GM12891 (cell line): ENCODE measurements at regions not wholly inside any gene's neighbourhood (a gene's known extent, or its start where the extent isn't known, plus 50 kb on each side); places are given as distances from the start of the nearest gene placed in this dataset.
"Not testable (repeated sequence)": the region's sequence is repeated elsewhere in the genome, so short reads cannot be mapped to it uniquely, and the experiment has no call there.

Experiments used
- DNase-seq: peaks from one replicate; pipeline ENCODE4 v3.0.0; 2011; ENCODE audit warnings: low spot score; ENCODE audit not compliant: insufficient read length
- FAIRE-seq: peaks from 2 replicates; lab custom pipeline; 2011; peaks lifted over from hg19 to GRCh38; lab: Jason Lieb, UNC
- PAX5 ChIP-seq: IDR thresholded peaks from 2 replicates; pipeline ENCODE4 v1.6.1; 2011; ENCODE audit warnings: low read length, moderate library complexity, mild to moderate bottlenecking; ENCODE audit not compliant: insufficient read depth, severe bottlenecking
- POLR2A ChIP-seq: IDR thresholded peaks from 2 replicates; pipeline ENCODE4 v1.6.1; 2011; ENCODE audit warnings: low read depth, low read length, control low read depth
- POLR2AphosphoS5 ChIP-seq: IDR thresholded peaks from 2 replicates; pipeline ENCODE4 v1.6.1; 2011; ENCODE audit warnings: low read depth, low read length, control low read depth
- POU2F2 ChIP-seq: IDR thresholded peaks from 2 replicates; pipeline ENCODE4 v1.6.1; 2011; ENCODE audit warnings: low read depth, mild to moderate bottlenecking, control low read depth, low read length, moderate library complexity
- SPI1 ChIP-seq: IDR thresholded peaks from 2 replicates; pipeline ENCODE4 v1.6.1; 2011; ENCODE audit warnings: low read depth, low read length, control low read depth
- TAF1 ChIP-seq: IDR thresholded peaks from 2 replicates; pipeline ENCODE4 v1.6.1; 2011; ENCODE audit warnings: low read depth, low read length, control low read depth

- DNase-seq (no peak), FAIRE-seq (no peak)
- TF ChIP-seq POU2F2 (no peak), PAX5 (no peak), POLR2AphosphoS5 (no peak), TAF1 (no peak), POLR2A (no peak), SPI1 (no peak)
Measured at GRCh38 chr11:13782390-13783075, 114.1 kb downstream of the FAR1 start.

GRCh38 chr11:13784441-13784840 is 116.0 kb downstream of the FAR1 start:
- no peak for DNase-seq
- no peak for FAIRE-seq
- no peak for TF ChIP-seq TAF1
- no peak for TF ChIP-seq POLR2A
- no peak for TF ChIP-seq PAX5
- no peak for TF ChIP-seq POLR2AphosphoS5
- no peak for TF ChIP-seq POU2F2
- no peak for TF ChIP-seq SPI1

- FAIRE-seq = no peak
- no peak for DNase-seq
- TF ChIP-seq POLR2A (no peak), TAF1 (no peak), POU2F2 (no peak), POLR2AphosphoS5 (no peak), SPI1 (no peak), PAX5 (no peak)
Measured at GRCh38 chr11:13784855-13785254, 116.4 kb downstream of the FAR1 start.

GRCh38 chr11:13786688-13787087 is 118.2 kb downstream of the FAR1 start:
- TF ChIP-seq POLR2AphosphoS5 = no peak
- no peak for TF ChIP-seq TAF1
- TF ChIP-seq PAX5 = no peak
- TF ChIP-seq POU2F2 = no peak
- no peak for TF ChIP-seq POLR2A
- no peak for TF ChIP-seq SPI1
- no peak for DNase-seq
- FAIRE-seq = no peak

GRCh38 chr11:13797616-13798015 is 129.1 kb downstream of the FAR1 start:
- DNase-seq, FAIRE-seq: not testable (repeated sequence)

- no peak for FAIRE-seq
- TF ChIP-seq POLR2A (no peak), PAX5 (no peak), SPI1 (no peak), TAF1 (no peak), POLR2AphosphoS5 (no peak), POU2F2 (no peak)
- no peak for DNase-seq
Measured at GRCh38 chr11:13800901-13801300, 132.4 kb downstream of the FAR1 start.

GRCh38 chr11:13818325-13818724 is 144.2 kb upstream of the SPON1 start:
- DNase-seq (no peak), FAIRE-seq (no peak)
- no peak for TF ChIP-seq POU2F2
- TF ChIP-seq PAX5 = no peak
- TF ChIP-seq POLR2A = no peak

GRCh38 chr11:13826505-13827278 is 135.8 kb upstream of the SPON1 start:
- FAIRE-seq (no peak), DNase-seq (no peak)
- TF ChIP-seq PAX5 (no peak), SPI1 (no peak), POU2F2 (no peak), POLR2AphosphoS5 (no peak), TAF1 (no peak), POLR2A (no peak)

- TF ChIP-seq POLR2AphosphoS5 (no peak), PAX5 (no peak), TAF1 (no peak)
- no peak for FAIRE-seq
- DNase-seq = no peak
Measured at GRCh38 chr11:13831696-13832095, 130.8 kb upstream of the SPON1 start.

- TF ChIP-seq TAF1 = no peak
- no peak for TF ChIP-seq PAX5
- no peak for TF ChIP-seq SPI1
- TF ChIP-seq POLR2A = no peak
- FAIRE-seq (no peak), DNase-seq (no peak)
Measured at GRCh38 chr11:13834463-13834862, 128.1 kb upstream of the SPON1 start.
